SK-N-SH (cell line): ENCODE measurements at regions not wholly inside any gene's neighbourhood (a gene's known extent, or its start where the extent isn't known, plus 50 kb on each side); places are given as distances from the start of the nearest gene placed in this dataset.

Experiments
- CTCF ChIP-seq: fragments of 200-600 bp; sonication (generic); IDR thresholded peaks from 2 replicates; pipeline ENCODE4 v1.6.1; 2017; ENCODE audit warnings: antibody characterized with exemption, mild to moderate bottlenecking, moderate library complexity
- USF1 ChIP-seq: IDR thresholded peaks from 2 replicates; pipeline ENCODE4 v1.4.0; 2012; ENCODE audit warnings: low read depth, borderline replicate concordance
- YY1 ChIP-seq: IDR thresholded peaks from 2 replicates; pipeline ENCODE4 v1.4.0; 2012; ENCODE audit warnings: low read depth, mild to moderate bottlenecking

- TF ChIP-seq CTCF (no peak), USF1 (no peak), YY1 (no peak)
Measured at GRCh38 chr1:5453347-5453746, 538.9 kb downstream of the NPHP4 start.
